NCI-H226 (cell line): ENCODE measurements at regions not wholly inside any gene's neighbourhood (a gene's known extent, or its start where the extent isn't known, plus 50 kb on each side); places are given as distances from the start of the nearest gene placed in this dataset.
"Not testable (repeated sequence)": the region's sequence is repeated elsewhere in the genome, so short reads cannot be mapped to it uniquely, and the experiment has no call there.

Experiments used
- DNase-seq: peaks from one replicate; pipeline ENCODE4 v3.0.0-alpha.2; 2015

GRCh38 chr15:44817797-44818196, 81.5 kb downstream of the TRIM69 start:
- not testable (repeated sequence) for DNase-seq

DNA sequence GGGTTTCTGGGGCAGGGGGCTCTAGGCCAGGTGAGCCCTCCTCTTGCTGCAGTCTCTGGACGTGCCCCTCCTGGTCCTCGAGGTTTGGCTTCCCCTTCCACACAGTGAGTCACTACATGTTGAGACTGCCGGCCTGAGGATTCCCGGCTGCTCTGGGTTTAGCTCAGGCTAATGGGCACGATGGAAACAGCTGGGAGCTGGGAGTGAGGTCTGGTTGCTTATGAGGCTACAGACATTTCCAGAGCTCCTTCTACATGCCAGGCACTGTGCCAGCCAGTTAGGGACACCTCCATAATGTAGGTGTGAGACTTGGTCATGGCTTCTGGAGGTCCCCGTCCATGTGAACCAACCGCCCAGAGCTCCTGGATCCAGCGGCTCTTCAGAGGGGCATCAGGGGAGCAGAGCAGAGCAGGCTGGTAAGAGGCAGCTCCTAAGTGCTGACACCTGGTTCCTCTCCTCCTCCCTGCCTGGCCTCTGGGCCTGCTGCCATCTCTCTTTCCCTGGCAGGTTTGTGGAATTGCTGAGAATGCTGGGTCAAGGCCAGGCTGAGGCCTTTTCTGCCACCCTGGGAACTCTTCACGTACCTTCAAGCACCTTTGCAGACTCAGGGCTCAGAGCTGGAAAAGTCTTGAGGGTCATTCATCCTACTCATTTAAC, 83.1 kb downstream of the TRIM69 start:
- not testable (repeated sequence) for DNase-seq

- peak; percentile 71 for DNase-seq
Observed at GRCh38 chr15:44820535-44820934, 84.2 kb downstream of the TRIM69 start.

DNA sequence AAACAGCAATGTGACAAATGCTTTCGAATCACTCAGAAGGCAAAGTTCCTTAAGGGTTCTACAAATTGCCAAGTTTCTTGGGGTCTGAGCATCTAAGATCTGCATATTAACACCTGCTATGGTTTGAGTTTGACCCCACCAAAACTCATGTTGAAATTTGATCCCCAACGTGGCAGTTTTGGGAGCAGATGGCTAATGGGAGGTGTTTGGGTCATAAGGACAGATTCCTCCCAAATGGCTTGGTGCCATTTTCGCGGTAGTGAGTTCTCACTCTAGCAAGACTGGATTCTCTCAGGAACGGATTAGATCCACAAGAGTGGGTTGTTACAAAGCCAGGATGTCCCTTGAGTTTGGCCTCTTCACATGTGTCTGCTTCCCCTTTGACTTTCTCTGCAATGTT, 84.6 kb downstream of the TRIM69 start:
- not testable (repeated sequence) for DNase-seq

- DNase-seq: not testable (repeated sequence)
Observed at GRCh38 chr15:44824277-44825145, 88.2 kb downstream of the TRIM69 start.

DNA sequence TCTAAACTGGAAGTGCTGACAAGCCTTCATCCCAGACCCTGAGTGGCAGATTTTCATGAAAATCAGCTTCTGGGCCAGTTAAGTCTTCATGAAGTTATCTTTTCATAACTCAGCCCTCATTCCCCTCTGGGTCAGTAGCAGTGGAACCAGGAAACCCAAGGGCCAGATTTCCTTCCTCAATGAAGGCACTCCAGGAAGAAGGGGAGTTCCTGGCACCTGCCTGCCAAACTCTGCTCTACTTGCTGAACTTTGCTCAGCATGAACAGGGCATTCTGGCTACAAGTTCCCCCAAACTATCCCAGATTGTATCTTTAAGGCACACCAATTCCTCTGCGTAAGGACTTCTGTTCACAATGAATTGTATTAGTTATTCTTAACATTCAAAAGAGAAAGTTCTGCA, 90.3 kb downstream of the TRIM69 start:
- DNase-seq: not testable (repeated sequence)

GRCh38 chr15:44828229-44828914, 92.0 kb downstream of the TRIM69 start:
- DNase-seq: not testable (repeated sequence)

DNA sequence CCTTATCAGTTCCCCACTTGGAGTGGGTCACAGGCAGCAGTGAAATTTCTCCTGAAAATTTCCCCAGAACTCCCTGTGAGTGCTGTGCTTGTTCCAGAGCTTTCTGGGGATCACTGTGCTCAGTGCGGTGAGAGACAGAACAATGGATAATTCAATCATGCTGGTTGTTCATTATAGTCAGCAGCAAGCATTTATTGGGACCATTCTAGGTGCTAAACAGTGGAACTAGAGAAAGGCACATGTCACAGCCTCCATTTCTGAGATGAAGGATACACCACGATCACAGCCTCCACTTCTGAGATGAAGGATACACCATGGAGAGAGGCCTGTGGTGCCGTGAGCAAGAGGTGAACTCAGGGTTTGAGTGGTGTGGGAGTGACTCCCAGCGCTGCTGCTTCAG, 92.8 kb downstream of the TRIM69 start:
- DNase-seq: not testable (repeated sequence)

GRCh38 chr15:44830692-44831408, 94.5 kb downstream of the TRIM69 start:
- peak; percentile 37 for DNase-seq

DNA sequence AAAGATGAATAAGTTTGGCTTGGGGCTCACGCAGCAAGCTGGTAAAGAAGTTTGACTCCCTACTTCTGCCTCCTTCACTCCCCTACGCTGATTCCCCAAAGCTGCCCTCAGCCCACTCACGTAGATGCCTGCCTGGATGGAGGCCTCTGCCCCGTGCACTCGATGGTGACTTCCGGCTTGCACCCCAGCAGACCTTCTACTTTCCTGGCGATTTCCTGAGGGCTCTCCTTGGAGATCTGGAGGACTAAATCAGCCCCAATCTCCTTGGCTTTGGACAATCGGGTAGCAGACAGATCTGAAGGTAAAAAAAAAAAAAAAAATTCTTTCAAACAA, 95.0 kb downstream of the TRIM69 start:
- DNase-seq: not testable (repeated sequence)

DNA sequence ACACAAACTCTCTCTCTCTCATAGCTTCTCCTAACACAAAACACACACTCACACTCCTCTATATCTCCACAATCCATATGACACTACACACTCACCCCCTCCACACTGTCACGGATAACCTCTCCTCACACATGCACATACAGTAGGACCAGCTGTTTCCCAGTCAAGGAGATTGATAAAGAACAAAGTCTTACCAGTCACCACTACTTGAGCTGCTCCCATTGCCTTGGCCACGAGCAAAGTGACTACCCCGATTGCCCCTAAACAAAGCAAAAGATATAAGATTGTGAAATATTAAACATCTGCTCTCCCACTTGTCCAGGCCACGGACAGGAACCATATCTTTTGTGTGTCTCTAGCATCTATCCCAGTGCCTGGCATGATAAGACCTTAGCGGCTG, 95.8 kb downstream of the TRIM69 start:
- DNase-seq: not testable (repeated sequence)

- DNase-seq: not testable (repeated sequence)
Observed at GRCh38 chr15:44833081-44833480, 96.8 kb downstream of the TRIM69 start.

DNA sequence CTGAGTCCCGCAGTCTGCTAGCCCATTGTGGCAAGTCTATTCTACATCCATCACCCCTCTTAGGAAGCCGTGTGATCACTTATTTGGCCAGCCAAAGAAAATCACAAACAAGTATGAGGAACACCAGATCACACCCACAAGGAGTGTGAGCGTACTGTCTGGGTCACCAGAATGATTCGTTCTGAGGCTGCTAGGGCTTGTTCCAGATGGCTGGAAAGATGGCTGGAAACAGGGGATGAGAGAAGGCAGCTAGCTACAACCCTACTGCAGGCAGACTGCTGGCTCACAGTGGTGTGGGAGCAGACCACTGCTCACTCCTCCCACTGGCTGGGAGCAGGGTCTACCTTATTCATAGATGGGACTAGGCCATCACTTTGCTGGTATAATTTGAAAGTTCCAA, 97.4 kb downstream of the TRIM69 start:
- not testable (repeated sequence) for DNase-seq

DNA sequence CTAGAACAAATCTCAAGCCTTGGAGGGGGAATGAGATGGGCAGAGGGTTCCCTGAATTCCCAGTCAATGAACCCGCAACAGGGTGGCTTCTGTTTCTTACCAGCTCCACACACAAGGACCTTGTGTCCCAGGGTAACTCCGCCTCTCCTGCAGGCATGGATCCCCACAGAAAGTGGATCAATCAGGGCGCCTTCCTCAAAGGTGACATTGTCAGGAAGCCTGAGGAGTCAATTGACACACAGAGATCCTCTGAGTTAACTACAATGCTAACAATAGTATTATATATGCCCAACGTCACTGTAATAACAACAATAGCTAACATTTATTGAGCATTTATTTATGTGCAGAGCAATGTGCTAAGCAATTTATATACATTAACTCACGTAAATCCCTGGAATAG, 98.8 kb downstream of the TRIM69 start:
- DNase-seq: not testable (repeated sequence)

- DNase-seq: peak; percentile 22
Observed at GRCh38 chr15:44836094-44836493, 99.8 kb downstream of the TRIM69 start.

- peak; percentile 64 for DNase-seq
Observed at GRCh38 chr15:44838929-44839328, 102.6 kb downstream of the TRIM69 start.

DNA sequence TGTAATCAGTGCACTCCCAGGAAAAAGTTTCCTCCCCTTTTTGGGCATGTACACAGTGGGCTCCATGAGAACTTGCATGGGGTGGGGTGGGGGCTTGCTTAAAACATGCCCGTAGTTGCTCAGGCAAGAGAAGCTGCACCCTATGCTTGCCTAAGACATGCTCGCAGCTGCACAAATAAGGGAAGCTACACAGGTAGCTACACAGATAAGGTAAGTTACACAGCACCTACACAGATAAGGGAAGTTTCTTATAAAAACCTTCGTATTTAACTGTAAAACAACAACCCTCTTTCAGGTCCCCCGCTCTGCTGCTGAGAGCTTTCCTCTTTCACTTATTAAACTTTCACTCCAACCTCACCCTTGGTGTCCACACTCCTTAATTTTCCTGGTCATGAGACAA, 105.4 kb downstream of the TRIM69 start:
- DNase-seq: not testable (repeated sequence)

DNA sequence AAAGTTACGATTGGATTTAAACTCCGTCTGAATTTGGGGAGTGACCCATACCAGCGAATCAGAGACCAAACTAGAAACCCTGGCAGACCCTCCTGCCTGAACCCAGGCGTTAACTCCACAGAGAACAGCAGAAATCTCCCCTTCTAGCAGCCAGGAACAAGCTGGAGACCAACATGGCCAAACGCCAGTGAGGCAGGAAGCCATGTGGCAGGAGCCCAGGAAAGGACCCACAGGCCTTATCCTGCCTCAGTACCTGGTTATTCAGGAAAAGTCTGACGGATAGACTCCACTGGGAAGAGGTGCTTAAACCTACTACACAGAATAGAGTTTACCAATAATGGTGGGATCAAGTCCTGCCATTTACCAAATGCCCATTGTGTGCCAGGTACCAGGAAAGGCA, 106.6 kb downstream of the TRIM69 start:
- not testable (repeated sequence) for DNase-seq

- not testable (repeated sequence) for DNase-seq
Observed at GRCh38 chr15:44844936-44845335, 108.6 kb downstream of the TRIM69 start.

DNA sequence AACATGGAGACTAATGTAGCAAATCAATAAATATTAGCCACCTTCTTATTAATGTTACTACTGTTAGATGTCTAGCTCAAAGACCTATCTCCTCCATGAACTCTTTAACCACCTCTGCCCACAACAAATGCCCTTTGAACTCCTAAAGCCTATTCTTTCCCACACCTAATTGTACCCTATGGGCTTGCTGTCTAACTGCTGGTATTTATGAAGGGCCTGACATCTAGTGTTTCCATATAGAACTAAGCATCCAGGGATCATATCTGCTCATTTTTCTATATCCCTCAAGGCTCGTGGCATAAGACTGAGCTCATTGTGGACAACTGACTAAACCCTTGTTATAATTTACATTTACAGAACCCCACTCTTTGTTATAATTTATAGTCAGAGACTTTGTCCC, 109.8 kb downstream of the TRIM69 start:
- not testable (repeated sequence) for DNase-seq

DNA sequence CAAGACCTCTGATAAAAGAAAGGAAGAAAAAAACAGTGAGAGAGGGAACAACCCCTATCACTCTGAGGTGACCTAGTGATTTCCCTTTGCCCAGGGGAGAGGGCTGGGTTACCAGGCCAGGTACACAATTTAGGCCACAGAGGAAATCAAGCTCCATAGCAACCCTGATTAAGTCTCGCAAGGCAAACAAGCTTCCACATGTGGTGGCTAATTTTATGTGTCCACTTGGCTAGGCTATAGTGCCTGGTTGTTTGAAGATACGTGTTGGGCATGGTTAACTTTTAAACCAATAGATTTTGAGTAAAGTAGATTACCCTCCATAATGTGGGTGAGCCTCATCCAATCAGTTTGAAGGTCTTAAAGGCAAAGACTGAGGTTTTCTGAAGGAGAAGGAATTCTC, 108.9 kb upstream of the TERB2 start:
- not testable (repeated sequence) for DNase-seq

DNA sequence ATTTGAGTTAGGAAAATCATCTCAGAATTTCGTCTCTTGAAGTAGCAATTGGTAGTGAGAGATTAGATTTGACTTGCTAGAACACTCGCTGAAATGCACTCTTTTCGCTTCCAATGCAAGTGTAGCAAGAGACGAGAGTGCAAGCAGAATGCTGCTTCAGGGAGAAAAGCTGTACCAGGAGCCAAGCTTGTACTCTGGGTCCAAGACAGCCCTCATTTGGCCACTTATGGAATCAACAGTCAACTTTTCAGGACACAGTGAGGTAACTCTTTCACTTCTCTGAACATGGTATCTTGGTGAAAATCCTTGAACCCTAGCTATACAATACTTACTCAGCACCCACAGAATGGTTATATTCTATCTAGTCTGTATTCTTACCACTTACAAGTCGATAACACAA, 107.6 kb upstream of the TERB2 start:
- not testable (repeated sequence) for DNase-seq
